Panc1 (cell line): ENCODE measurements at regions not wholly inside any gene's neighbourhood (a gene's known extent, or its start where the extent isn't known, plus 50 kb on each side); places are given as distances from the start of the nearest gene placed in this dataset.

Experiments used
- ATAC-seq: fragments of 200-7000 bp; cut with Tn5 transposase; 2 replicates; pipeline ENCODE4 v1.9.1; 2020; ENCODE audit warnings: mild to moderate bottlenecking, moderate library complexity
- BruUV-seq: library from RNA; stranded (reverse); fragments of 400-500 nt; replicated peaks from 2 replicates; lab custom pipeline; 2021; lab: Mats Ljungman, UMichigan
- CTCF ChIA-PET: fragments of 300-600 bp; sonication (Branson Sonifier 250); formaldehyde crosslinking; loops from one replicate; lab custom pipeline; 2022; ENCODE audit warnings: antibody characterized with exemption; lab: Charles Lee
- POLR2A ChIA-PET: fragments of 300-600 bp; sonication (Branson Sonifier 250); formaldehyde crosslinking; loops from one replicate; lab custom pipeline; 2022; ENCODE audit warnings: antibody characterized with exemption; lab: Charles Lee
- DNase-seq: peaks from one replicate; pipeline ENCODE4 v3.0.0-alpha.2; 2010; ENCODE audit warnings: low read depth, low spot score
- H3K27ac ChIP-seq: 2 replicates; pipeline ENCODE4 v1.5.1; 2011; ENCODE audit warnings: mild to moderate bottlenecking, low read length, inconsistent platforms
- H3K27me3 ChIP-seq: fragments of 200-500 bp; sonication (Bioruptor generic); 2 replicates; pipeline ENCODE4 v1.6.0; 2014; ENCODE audit warnings: low read length, inconsistent platforms; ENCODE audit not compliant: control insufficient read depth, insufficient read depth
- H3K36me3 ChIP-seq: fragments of 200-500 bp; sonication (Bioruptor generic); 2 replicates; pipeline ENCODE4 v1.5.1; 2014; ENCODE audit warnings: inconsistent platforms, mild to moderate bottlenecking, low read length, moderate library complexity; ENCODE audit not compliant: control insufficient read depth, insufficient read depth
- H3K4me1 ChIP-seq: 2 replicates; pipeline ENCODE4 v1.5.1; 2011; ENCODE audit warnings: inconsistent platforms, mild to moderate bottlenecking, low read length, moderate library complexity; ENCODE audit not compliant: control insufficient read depth, insufficient read depth
- H3K4me3 ChIP-seq, 2 experiments: 2 replicates each; pipeline ENCODE4 v1.5.1; 2011 to 2012; ENCODE audit warnings: low read depth in 2 of 2, low read length in 2 of 2, mild to moderate bottlenecking in 2 of 2, inconsistent platforms in 1 of 2, moderate library complexity in 1 of 2
- H3K9me3 ChIP-seq: fragments of 200-500 bp; sonication (Bioruptor generic); 2 replicates; pipeline ENCODE4 v1.5.1; 2014; ENCODE audit warnings: low read depth, mild to moderate bottlenecking, inconsistent platforms, low read length, moderate library complexity; ENCODE audit not compliant: control insufficient read depth, insufficient read depth
- CTCF ChIP-seq: fragments of 450-650 bp; IDR thresholded peaks from 2 replicates; pipeline ENCODE4 v1.5.1; 2017; ENCODE audit warnings: mild to moderate bottlenecking
- POLR2AphosphoS5 ChIP-seq: IDR thresholded peaks from 2 replicates; pipeline ENCODE4 v1.6.1; 2012; ENCODE audit warnings: mild to moderate bottlenecking, low read depth, low read length, moderate library complexity
- REST ChIP-seq, 2 experiments: IDR thresholded peaks; 2 replicates each; pipeline ENCODE4 v1.6.1; 2011 to 2012; ENCODE audit warnings: low read depth in 2 of 2, control low read depth in 1 of 2, low read length in 1 of 2, mild to moderate bottlenecking in 1 of 2, moderate library complexity in 1 of 2; ENCODE audit not compliant: insufficient read depth in 1 of 2
- SIN3A ChIP-seq: IDR thresholded peaks from 2 replicates; pipeline ENCODE4 v1.6.1; 2012; ENCODE audit warnings: low read depth, mild to moderate bottlenecking, low read length, moderate library complexity, borderline replicate concordance; ENCODE audit not compliant: insufficient read depth
- TCF7L2 ChIP-seq: IDR thresholded peaks from 2 replicates; pipeline ENCODE4 v1.6.1; 2011; ENCODE audit warnings: mild to moderate bottlenecking, low read depth, low read length, inconsistent platforms
- in situ Hi-C: cut with HindIII; loops from 2 replicates; pipeline ENCODE4 v1.10.0; 2016; ENCODE audit warnings: low sequenced_read_pairs, low pct_unique_long_range_greater_than_20kb
- intact Hi-C: fragments of 100-400 bp; cut with micrococcal nuclease; formaldehyde crosslinking; loops from one replicate; pipeline ENCODE4 v1.10.0; 2022; ENCODE audit not compliant: unreplicated experiment

GRCh38 chr2:39929531-39929930 lies 150.5 kb upstream of the THUMPD2 start:
- BruUV-seq, result no TSS peak
- intact Hi-C loops, result no loop called here
- H3K27ac ChIP-seq, result no peak overlapping the region
- DNase-seq (no peak), ATAC-seq (no peak)
- in situ Hi-C loops, result no loop called here
- no peaks in the 10 kb centered on the region for H3K4me1 ChIP-seq
- CTCF ChIA-PET, result no interaction called here
- no peaks in the 10 kb centered on the region for H3K9me3 ChIP-seq
- no peak overlapping the region for H3K4me3 ChIP-seq
- no peaks in the 10 kb centered on the region for H3K27me3 ChIP-seq
- no peak for TF ChIP-seq SIN3A
- no peak for TF ChIP-seq TCF7L2
- TF ChIP-seq POLR2AphosphoS5, result no peak
- TF ChIP-seq REST (IDR thresholded peaks at IDR 0.05; ENCODE audit: insufficient read depth in 1 of 2, low read depth in 2 of 2, low read length in 1 of 2), result no peak
- TF ChIP-seq CTCF, result no peak
- POLR2A ChIA-PET, result no interaction called here
- H3K36me3 ChIP-seq, result no peaks in the 10 kb centered on the region

GRCh38 chr2:39925312-39925711 lies 146.3 kb upstream of the THUMPD2 start:
- H3K4me1 ChIP-seq, result no peaks in the 10 kb centered on the region
- in situ Hi-C loops, result no loop called here
- intact Hi-C loops, result no loop called here
- POLR2A ChIA-PET, result no interaction called here
- H3K9me3 ChIP-seq, result no peaks in the 10 kb centered on the region
- ATAC-seq (no peak), DNase-seq (no peak)
- no peak overlapping the region for H3K4me3 ChIP-seq
- BruUV-seq, result no TSS peak
- no peak overlapping the region for H3K27ac ChIP-seq
- H3K36me3 ChIP-seq, result no peaks in the 10 kb centered on the region
- CTCF ChIA-PET, result no interaction called here
- no peaks in the 10 kb centered on the region for H3K27me3 ChIP-seq
- no peak for TF ChIP-seq CTCF
- no peak for TF ChIP-seq TCF7L2
- TF ChIP-seq SIN3A, result no peak
- TF ChIP-seq REST (IDR thresholded peaks at IDR 0.05; ENCODE audit: insufficient read depth in 1 of 2, low read depth in 2 of 2, low read length in 1 of 2), result no peak
- no peak for TF ChIP-seq POLR2AphosphoS5
